GM18511 (cell line): ENCODE measurements at regions not wholly inside any gene's neighbourhood (a gene's known extent, or its start where the extent isn't known, plus 50 kb on each side); places are given as distances from the start of the nearest gene placed in this dataset.
A peak's percentile ranks its signal among the peaks of the same experiment; 100 is the strongest.

Source experiments
- ATAC-seq: cut with Tn5 transposase; IDR thresholded peaks from one replicate; pipeline ENCODE4 v1.9.1; 2021; ENCODE audit warnings: mild to moderate bottlenecking, moderate library complexity; ENCODE audit not compliant: unreplicated experiment

DNA sequence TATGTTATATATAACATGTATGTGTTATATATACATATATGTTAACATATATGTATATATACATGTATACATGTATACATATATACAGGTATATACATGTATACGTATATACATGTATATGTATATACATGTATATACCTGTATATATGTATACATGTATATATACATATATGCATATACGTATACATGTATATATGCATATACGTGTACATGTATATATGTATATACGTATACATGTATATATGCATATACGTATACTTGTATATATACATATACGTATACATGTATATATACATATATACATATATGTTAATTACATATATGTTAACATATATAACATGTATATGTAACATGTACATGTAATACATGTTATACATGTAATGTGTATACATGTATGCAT lies 1077.3 kb upstream of the ADGRL3 start:
- no peak for ATAC-seq

DNA sequence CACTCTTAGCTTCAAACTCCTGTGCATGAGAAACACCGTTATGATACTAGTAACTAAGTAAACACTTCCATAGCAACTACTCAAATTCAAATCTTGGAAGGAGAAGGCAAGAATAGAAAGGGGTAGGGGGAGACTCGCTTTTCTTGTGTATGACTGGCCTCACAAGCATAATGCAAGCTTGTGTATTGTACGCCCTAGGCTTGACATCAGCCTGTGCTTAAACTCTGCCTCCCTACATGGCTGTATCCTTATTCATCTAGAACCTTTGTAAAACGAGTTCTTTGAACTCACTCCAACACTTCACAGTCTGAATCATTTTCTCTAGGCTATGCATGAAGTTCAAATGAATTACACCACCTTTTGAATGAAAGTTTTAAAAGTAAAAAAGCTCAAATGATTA lies 1071.2 kb upstream of the ADGRL3 start:
- no peak for ATAC-seq

DNA sequence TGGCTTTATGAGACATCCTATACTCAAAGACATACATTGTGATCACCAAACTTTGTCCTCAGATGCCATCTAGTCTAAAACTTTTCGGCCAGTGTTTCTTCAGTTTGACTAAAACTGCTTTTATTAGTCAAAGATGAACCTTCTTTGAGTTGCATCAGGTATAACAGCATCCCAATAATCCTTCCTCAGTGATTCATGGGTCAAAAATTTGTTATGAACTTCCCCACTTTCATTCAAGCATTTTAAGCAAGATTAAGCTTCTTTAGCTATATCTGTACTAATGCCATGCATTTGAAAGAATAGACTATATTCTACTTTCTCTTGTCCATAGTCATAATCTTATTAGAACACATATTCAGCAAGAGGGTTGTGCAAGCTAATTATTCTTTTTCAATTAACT lies 1070.4 kb upstream of the ADGRL3 start:
- ATAC-seq: no peak

DNA sequence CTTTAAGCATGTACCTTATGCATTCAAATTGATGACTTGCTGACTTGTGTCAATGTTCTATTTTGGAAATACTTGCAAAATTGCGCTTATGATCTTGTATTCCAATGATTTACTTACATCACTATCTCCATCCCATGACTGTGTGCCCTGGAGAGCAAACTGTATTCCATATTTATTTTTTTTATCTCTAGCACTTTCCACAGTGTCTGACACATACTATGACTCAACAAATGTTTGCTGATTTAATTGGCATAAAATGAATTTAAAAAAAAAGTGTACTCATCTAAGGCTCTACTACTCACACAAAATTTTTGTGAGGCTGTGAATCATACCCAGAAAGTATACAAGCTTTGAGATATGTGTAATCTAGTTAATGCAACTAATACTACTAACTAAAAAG lies 1066.8 kb upstream of the ADGRL3 start:
- no peak for ATAC-seq

DNA sequence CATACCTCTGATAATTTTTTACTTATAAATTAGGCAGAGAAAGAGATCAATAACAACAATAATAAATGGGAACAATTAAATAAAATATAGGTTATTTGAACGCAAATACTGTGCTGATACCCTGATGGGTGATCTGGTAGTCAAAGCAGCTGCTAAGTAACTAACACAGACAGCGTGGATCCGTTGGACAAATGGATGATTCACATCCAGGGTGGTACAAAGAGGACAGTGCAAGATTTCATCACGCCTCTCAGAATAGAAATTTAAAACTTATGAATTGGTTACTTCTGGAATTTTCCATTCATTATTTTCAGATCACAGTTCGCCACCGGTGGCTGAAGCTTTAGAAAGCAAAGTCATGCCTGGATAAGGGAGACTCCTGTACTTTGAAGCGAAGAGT lies 1066.0 kb upstream of the ADGRL3 start:
- ATAC-seq: no peak

DNA sequence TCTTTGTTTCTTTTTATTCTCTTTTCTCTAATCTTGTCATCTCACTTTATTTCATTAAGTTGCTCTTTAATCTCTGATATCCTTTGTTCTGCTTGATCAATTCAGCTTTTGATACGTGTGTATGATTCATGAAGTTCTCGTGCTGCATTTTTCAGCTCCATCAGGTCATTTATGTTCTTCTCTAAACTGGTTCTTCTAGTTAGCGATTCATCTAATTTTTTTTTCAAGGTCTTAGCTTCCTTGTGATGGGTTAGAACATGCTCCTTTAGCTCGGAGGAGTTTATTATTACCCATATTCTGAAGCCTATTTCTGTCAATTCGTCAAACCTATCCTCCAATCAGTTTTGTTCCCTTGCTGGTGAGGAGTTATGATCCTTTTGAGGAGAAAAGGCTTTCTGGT lies 1045.0 kb upstream of the ADGRL3 start:
- no peak for ATAC-seq

DNA sequence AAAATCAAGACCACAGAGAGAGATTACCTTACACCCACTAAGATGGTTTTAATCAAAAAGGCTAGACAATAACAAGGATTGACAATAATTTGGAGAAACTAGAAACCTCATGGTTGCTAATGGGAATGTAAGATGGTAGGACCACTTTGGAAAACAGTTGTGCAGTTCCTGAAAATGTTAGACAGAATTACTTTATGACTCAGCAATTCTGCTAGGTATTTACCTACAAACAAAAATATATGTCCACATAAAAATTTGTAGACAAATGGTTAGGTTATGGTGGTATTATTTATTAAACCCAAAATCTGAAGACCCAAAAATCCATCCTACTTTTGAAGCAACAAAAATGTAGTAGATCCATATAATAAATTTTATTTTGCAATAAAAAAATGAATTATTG lies 1027.0 kb upstream of the ADGRL3 start:
- ATAC-seq: no peak

DNA sequence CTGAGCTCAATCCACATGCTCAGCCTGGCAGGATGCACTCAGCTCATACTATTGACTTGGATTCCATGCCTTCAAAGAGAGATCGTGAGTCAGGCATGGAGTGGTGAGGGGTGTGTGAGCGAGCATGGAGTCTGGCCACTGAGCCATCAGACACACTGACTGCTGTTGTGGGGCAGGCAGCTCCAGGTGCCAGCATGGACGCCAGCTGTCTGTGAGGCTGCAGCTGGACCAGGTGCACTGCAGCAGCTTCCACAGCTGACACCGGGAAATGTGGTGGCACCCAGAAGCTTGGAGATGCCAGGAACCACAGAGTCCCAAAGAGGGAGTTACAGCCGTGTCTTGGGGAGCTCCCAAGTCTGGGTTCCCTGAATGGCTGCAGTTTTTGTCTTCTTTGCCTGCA lies 1026.4 kb upstream of the ADGRL3 start:
- no peak for ATAC-seq

DNA sequence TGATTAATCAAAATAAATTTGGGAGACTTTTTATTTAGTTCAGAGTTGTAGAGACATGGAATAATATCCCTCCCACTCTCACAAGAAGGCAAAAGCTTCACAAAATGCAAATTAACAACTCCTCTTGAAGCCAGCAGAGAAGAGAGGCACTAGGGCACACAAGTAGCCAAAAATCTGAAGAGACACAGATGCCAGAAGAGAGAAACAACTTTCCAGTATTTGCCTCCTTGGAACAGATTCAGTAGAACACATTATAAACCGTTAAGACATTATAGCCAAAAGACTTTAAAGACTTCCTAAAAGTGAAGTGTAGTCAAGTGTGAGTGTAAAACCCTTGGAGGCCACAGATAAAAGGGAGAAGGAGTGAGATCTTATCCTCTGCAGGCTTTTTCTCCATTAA lies 1024.9 kb upstream of the ADGRL3 start:
- ATAC-seq: no peak

DNA sequence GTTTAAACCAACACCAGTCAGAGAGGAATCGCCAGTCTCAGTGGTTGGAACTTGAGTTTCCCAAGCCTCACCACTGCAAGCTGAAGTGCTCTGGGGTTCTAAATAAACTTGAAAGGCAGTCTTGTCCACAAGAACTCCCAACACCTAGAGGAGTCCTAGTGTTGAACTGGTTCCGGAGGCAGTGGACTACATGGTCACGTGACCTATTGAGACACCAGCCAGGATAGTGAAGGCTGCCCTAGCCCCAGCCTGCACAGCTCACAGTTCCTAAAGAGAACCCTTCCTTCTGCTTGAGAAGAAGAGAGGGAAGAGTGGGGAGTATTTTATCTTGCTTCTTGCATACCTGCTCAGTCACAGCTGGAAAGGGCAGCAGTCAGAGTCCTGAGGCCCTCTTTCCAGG lies 1012.7 kb upstream of the ADGRL3 start:
- ATAC-seq: no peak

DNA sequence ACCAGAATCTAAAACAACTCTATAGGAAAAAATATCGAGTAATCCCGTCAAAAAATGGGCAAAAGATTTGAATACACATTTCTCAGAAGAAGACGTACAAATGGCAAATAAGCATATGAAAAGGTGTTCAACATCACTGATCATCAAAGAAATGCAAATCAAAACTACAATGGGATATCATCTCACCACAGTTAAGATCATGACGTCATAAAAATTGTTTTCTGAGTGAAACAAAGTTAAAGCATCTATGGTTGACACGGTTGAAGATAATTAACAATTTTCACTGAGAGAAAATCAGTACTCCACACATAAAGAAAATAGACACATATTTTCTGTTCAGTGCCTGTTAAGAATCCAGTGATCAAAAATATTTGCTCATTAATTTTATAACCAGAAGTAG lies 1010.8 kb upstream of the ADGRL3 start:
- no peak for ATAC-seq

DNA sequence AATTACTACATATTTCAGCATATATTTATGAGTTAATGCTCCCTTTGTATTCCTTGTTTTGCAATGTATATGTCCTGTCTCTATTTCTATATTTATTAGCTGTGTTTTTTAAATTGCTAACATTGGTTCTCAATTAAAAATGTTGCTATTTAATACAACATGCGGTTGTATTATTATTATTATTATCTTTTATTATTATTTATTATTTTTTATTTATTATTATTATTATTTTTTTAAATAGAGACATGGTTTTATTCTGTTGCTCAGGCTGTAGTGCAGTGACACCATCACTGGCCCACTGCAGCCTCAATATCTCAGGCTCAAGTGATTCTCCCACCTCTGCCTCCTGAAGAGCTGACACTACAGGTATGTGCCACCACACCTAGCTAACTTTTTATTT lies 1005.9 kb upstream of the ADGRL3 start:
- no peak for ATAC-seq

DNA sequence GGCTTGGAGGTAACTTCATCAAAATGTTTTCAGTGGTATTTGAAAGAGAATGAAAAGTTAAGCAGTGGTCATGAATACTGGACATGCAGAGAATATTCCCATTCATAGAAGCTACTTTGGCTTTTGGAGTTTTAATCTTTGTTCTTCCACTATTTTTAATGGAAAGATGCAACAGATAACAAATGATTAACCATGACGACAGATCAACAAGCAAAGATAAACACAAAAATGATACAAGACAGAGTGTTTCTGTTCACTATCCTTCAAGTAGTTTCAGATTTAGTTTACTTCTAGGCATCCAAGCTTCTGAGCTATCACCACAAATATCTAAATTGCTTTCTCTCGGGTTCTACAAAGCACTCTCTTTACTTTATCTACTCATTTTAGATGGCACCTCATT lies 1004.9 kb upstream of the ADGRL3 start:
- no peak for ATAC-seq

DNA sequence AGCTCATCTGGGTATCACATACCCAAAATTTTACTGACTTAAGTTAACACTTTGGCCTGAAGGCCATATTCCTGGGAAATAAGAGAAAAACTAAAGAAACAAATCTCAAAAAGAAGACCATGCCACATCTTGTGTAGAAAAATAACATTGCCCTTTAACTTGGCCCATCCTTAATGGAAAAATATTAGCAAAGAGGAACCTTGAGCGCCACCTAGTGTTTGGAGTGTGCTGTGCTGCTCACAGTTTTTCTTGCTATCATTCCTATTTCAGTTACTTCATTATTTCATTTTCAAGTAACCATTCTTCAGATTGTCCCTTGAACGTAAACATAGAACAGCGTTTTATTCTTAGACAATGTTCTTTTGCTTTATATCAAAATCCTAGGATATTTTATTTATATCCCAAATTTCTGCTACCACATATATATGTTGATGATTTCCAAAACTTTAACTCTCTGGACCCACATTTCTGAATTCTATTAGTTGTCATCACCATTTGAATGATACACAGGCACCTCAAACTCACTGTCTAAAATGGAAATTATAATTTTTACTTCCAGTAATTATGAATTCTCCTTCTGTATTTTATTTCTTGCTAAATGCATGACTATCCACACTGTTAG lies 999.0 kb upstream of the ADGRL3 start:
- ATAC-seq: peak; percentile 96

DNA sequence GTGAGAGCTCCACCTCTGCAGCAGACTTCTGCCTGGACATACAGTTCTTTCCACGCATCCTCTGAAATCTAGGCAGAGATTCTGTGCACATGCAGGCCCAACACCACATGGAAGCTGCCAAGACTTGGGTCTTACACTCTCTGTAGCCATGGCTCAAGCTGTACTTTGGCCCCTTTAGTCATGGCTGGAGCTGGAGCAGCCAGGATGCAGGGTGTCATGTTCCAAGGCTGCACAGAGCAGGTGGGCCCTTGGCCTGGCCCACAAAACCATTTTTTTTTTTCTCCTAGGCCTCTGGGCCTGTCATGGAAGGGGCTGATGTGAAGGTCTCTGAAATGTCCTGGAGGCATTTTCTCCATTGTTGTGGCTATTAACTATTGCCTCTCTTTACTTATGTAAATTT lies 990.5 kb upstream of the ADGRL3 start:
- no peak for ATAC-seq

DNA sequence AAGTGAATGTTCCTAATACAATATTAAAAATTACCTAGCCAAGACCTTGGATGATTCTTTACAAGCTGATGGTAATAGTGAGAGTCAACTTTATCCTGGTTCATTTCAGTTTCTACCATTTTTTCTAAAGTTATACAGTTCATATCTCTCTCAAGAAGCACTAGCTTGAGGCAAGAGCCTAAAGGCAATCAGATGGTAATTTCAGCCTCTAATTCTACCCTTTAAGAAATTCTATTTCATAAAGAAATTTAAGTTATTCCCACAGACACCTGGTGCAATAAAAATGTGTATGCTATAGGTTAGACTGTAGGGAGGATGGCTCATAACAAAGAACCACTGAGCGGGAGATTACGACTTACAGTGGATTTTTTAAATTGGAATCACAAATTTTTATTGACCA lies 984.2 kb upstream of the ADGRL3 start:
- ATAC-seq: no peak

DNA sequence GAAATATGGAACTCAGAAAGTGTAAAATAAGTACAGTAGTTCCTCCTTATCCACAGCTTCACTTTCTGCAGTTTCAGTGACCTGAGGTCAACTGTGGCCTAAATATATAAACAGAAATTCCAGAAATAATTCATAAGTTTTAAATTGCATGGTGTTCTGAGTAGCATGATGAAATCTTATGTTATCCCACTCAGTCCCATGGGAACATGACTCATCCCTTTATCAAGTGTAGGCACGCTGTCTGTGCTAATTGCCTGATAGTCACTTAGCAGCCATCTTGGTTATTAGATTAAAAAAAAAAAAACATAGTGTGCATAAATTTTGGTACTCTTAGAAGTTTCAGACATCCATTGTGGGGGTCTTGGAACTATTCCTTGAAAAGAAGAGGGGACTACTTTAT lies 983.4 kb upstream of the ADGRL3 start:
- no peak for ATAC-seq

DNA sequence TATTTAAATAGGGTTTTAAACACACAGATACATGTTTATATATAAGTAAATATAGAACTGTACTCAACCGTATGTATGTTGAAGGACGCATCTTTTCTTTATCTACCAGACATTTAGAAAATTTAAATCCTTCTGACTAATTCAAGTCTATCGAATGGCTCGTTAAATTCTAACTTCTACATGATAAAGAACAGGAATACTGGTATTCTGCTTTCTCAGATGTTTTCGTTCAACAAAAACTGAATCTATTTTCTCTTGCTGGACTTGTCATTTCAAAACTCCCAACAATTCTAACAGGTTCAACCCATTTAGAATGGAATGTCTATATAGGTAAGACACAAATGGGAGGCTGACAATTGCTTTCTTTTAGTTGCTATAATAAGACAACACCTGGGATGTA lies 978.3 kb upstream of the ADGRL3 start:
- no peak for ATAC-seq

DNA sequence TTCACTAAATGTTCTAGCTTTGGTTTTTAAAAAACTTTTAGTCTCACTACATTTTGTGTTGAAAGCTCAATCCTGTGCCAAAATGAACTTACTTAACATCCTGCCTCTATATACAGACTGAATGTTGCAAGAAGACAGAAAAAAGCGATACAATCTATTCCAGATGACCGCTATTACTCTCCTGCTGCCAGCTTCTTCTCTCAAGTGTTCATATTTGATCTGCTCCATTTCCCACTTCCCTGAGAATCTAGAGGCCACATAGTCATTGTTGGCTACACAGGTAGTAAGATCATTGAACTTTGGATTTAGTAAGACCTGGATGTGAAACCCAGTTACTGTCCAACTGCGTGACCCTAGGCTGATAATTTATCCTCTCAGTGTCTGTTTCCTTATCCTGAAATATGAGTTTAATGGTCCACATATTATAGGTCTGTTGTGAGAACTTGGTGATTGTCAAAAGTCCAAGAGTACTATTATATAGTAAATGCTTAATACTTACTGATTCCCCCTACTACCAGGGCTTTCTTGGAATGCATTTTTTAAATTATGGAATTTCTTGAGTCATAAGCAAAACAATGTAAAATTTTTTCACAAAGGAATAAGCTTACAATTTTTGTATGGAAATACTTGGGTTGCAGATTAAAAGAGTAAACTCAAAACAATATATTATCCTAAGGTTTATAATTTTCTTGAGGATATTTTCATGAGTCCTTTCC lies 976.8 kb upstream of the ADGRL3 start:
- no peak for ATAC-seq

DNA sequence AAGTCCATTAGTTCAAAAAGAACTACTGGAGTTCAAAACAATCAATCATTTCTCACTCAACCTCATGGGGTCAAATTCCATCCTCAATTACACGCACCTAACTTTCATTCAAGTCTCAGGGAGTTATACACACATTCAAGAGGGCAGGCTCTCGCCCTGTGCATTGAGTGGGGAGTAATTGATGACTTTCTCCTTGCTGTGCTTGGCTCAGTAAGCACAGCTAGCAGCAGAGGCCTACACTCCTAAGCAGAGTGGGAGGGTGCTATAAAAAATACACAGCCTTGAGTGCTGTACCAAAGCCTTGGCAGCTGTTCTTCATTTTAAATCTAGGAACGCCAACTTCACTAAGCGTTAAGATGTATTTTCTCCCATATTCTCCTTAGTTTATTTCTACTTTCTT lies 958.3 kb upstream of the ADGRL3 start:
- ATAC-seq: no peak

DNA sequence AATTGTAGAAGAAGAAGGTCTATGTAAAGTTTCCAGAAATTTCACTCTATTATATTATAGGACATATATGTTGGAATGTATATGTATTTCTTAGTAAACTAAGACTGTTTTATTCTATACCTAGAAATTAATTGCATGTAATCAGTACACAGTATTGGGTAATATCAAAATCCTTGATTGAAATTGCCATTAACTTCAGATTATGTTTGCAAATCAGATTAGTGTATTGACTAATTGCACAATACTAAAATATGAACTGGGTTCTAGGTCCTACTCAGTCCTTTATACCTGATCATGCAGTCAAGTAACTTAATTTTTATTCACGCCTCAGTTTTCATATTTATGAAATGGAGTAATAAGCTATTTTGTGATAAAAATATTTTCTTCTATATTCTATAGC lies 950.3 kb upstream of the ADGRL3 start:
- no peak for ATAC-seq

DNA sequence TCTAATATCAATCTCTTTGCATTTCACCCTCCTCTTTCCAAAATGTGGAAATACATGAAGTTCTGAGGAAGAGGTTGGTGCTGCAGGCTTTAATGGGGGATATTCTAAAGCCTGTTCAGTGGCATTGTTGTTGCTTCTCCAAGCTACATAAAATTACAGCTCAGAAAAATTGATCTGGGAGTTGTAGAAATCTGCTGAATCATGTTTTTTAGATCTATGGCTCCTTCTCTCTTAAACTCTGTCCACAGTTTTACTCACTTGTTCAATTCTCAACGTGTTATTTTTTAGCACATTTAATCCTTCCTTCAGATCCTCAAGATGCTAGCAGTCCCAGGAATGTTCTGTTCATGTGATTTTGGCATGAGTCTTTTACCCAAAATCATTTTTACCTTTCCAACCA lies 949.5 kb upstream of the ADGRL3 start:
- no peak for ATAC-seq

DNA sequence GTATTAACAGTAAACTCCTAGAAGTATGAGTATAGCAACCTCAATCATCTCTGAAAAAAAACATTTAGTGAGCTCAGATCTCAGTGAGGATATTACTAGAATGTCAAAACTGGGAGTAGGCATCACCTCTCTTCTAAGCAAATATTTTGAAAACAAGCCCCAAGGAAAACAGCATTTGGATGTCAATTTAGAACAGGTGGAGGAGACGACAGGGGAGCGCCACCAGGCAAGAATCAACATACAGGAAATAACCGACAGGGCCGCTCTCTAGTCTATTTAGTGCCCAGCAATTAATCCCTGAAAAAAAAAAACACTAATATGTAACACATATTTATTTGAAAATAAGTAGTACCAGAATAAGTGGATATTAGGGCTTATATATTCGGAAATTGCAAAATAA lies 940.3 kb upstream of the ADGRL3 start:
- ATAC-seq: no peak
